ENCODE measurements at regions not wholly inside any gene's neighbourhood (a gene's known extent, or its start where the extent isn't known, plus 50 kb on each side); places are given as distances from the start of the nearest gene placed in this dataset.

GRCh38 chr15:47422881-47423665, 294.2 kb upstream of the SEMA6D start:
- FAIRE-seq (no peak), DNase-seq (ENCODE audit: insufficient read length) (no peak)
- TF ChIP-seq POLR2AphosphoS5 (IDR thresholded peaks at IDR 0.05; ENCODE audit: low read depth, low read length): no peak
- no peak for TF ChIP-seq POLR2A (IDR thresholded peaks at IDR 0.05; ENCODE audit: low read depth, low read length)
- no peak for TF ChIP-seq TAF1 (IDR thresholded peaks at IDR 0.05; ENCODE audit: borderline replicate concordance, low read depth, low read length)

- DNase-seq (ENCODE audit: insufficient read length) (no peak), FAIRE-seq (no peak)
- TF ChIP-seq POLR2AphosphoS5 (IDR thresholded peaks at IDR 0.05; ENCODE audit: low read depth, low read length): no peak
- TF ChIP-seq POLR2A (IDR thresholded peaks at IDR 0.05; ENCODE audit: low read depth, low read length): no peak
- TF ChIP-seq TAF1 (IDR thresholded peaks at IDR 0.05; ENCODE audit: borderline replicate concordance, low read depth, low read length): no peak
Observed at GRCh38 chr15:47427463-47427862, 289.8 kb upstream of the SEMA6D start.

- TF ChIP-seq TAF1 (IDR thresholded peaks at IDR 0.05; ENCODE audit: borderline replicate concordance, low read depth, low read length): no peak
- TF ChIP-seq POLR2AphosphoS5 (IDR thresholded peaks at IDR 0.05; ENCODE audit: low read depth, low read length): no peak
- no peak for TF ChIP-seq POLR2A (IDR thresholded peaks at IDR 0.05; ENCODE audit: low read depth, low read length)
- no peak for DNase-seq (ENCODE audit: insufficient read length)
- no peak for FAIRE-seq
Observed at GRCh38 chr15:47429376-47429775, 287.9 kb upstream of the SEMA6D start.

DNA sequence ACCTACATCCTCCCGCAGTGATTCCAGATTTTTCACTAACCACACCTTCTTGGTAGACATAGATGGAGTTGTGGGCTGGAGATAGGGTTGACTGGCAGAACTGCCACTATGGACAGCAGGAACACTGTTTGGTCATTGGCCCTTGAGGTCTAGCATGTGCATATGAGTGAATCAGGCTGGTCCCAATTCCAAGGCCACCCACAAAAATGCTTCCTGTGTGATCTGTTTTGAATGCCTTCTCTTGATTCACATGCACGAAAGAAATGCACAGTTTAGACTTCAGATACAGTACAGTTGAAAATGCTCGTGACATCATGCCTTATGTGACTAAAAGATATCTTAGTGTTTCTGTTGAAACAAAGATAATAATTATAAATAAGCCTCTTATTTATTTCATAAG, 285.8 kb upstream of the SEMA6D start:
- FAIRE-seq (no peak), DNase-seq (ENCODE audit: insufficient read length) (no peak)
- TF ChIP-seq POLR2A (IDR thresholded peaks at IDR 0.05; ENCODE audit: low read depth, low read length) (no peak), TAF1 (IDR thresholded peaks at IDR 0.05; ENCODE audit: borderline replicate concordance, low read depth, low read length) (no peak), POLR2AphosphoS5 (IDR thresholded peaks at IDR 0.05; ENCODE audit: low read depth, low read length) (no peak)

- no peak for TF ChIP-seq POLR2A (IDR thresholded peaks at IDR 0.05; ENCODE audit: low read depth, low read length)
- TF ChIP-seq POLR2AphosphoS5 (IDR thresholded peaks at IDR 0.05; ENCODE audit: low read depth, low read length): no peak
- no peak for TF ChIP-seq TAF1 (IDR thresholded peaks at IDR 0.05; ENCODE audit: borderline replicate concordance, low read depth, low read length)
- DNase-seq (ENCODE audit: insufficient read length): no peak
- FAIRE-seq: no peak
Observed at GRCh38 chr15:47432826-47433225, 284.5 kb upstream of the SEMA6D start.

- FAIRE-seq: no peak
- DNase-seq (ENCODE audit: insufficient read length): no peak
- TF ChIP-seq POLR2A (IDR thresholded peaks at IDR 0.05; ENCODE audit: low read depth, low read length): no peak
- TF ChIP-seq TAF1 (IDR thresholded peaks at IDR 0.05; ENCODE audit: borderline replicate concordance, low read depth, low read length): no peak
- no peak for TF ChIP-seq POLR2AphosphoS5 (IDR thresholded peaks at IDR 0.05; ENCODE audit: low read depth, low read length)
Observed at GRCh38 chr15:47434596-47434995, 282.7 kb upstream of the SEMA6D start.

GRCh38 chr15:47437491-47437890, 279.8 kb upstream of the SEMA6D start:
- FAIRE-seq (no peak), DNase-seq (ENCODE audit: insufficient read length) (no peak)
- TF ChIP-seq POLR2A (IDR thresholded peaks at IDR 0.05; ENCODE audit: low read depth, low read length) (no peak), POLR2AphosphoS5 (IDR thresholded peaks at IDR 0.05; ENCODE audit: low read depth, low read length) (no peak), TAF1 (IDR thresholded peaks at IDR 0.05; ENCODE audit: borderline replicate concordance, low read depth, low read length) (no peak)

DNA sequence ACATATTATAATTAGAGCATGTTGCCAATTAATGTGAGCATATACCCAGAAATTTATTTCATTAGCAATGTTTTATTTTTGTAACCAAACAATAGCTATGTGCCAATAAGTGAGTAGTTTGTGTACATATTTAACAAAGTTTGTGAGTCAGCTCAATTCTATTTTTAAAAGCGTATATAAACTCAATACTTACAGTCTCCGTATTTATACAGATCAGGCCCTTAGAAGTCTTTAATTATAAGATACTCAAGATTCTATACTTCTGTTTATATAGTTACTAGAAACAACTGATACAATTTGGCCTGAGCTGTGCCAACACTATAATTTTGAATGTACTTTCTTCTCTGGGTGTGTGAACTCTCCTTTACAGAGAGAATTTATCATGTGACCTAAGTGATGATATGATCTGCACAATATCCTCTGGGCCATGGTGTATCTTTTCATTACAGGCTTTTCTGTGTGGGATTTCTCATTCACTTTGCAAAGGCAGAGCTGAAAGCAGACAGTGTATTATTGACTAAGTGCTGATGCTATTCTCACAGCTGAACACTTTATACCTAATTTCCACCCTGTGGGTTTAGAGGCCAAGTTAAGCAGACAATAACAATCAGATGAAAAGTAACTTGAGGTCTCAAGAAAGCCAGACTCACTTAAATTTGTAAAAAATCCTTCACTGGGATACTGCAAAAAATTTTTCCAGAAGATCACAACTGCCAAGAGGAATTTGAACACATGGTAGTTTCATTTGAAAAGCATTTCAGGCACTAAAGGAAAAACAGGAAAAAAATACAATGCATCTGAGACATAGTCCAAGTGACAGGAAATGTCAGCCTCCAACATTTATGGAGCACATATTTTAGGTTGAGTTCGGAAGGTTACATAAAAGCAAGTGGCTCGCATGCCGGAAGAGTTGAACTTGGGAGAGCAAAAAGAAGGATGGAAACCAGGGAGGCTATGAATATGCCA, 277.9 kb upstream of the SEMA6D start:
- no peak for FAIRE-seq
- no peak for TF ChIP-seq POLR2AphosphoS5 (IDR thresholded peaks at IDR 0.05; ENCODE audit: low read depth, low read length)
- no peak for TF ChIP-seq POLR2A (IDR thresholded peaks at IDR 0.05; ENCODE audit: low read depth, low read length)
- TF ChIP-seq TAF1 (IDR thresholded peaks at IDR 0.05; ENCODE audit: borderline replicate concordance, low read depth, low read length): no peak
- no peak for DNase-seq (ENCODE audit: insufficient read length)

DNA sequence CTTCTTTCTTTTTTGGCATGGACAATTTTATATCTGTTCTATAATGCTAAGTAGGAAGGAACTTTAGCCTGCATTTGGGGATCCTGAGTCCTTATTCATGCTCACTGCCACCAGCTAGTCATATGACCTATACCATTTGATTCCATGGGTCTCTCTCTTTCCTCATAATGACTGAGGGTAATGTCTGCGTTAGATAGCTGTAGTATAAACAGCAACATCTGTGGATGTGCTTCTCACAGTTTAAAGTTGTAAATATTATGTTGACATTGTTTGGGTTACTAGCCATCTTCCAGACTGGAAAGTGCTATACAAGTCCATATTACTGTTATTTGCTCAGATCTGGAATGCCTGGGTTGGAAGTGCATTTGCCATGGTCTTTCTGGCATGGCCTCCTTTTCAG, 274.9 kb upstream of the SEMA6D start:
- TF ChIP-seq POLR2A (IDR thresholded peaks at IDR 0.05; ENCODE audit: low read depth, low read length): no peak
- no peak for TF ChIP-seq TAF1 (IDR thresholded peaks at IDR 0.05; ENCODE audit: borderline replicate concordance, low read depth, low read length)
- no peak for TF ChIP-seq POLR2AphosphoS5 (IDR thresholded peaks at IDR 0.05; ENCODE audit: low read depth, low read length)
- no peak for FAIRE-seq
- DNase-seq (ENCODE audit: insufficient read length): no peak

DNA sequence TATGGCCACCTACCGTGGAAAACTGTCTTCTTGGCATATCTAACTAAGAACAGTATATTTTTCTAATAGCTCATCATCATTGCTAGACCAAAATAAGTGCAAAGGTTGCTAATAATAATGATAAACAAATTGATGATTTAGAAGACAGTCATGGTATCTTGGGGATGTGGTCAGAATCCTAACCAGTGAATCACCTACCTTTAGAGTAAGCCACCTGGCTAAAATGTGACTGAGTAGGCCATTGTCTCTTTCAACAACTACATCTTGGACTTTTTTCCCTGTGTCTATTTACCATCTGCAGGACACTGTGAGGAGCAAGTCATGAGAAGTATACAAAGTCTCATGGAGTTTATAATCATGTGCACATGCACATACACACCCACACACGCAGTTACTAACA, 273.5 kb upstream of the SEMA6D start:
- FAIRE-seq (no peak), DNase-seq (ENCODE audit: insufficient read length) (no peak)
- TF ChIP-seq POLR2A (IDR thresholded peaks at IDR 0.05; ENCODE audit: low read depth, low read length) (no peak), POLR2AphosphoS5 (IDR thresholded peaks at IDR 0.05; ENCODE audit: low read depth, low read length) (no peak), TAF1 (IDR thresholded peaks at IDR 0.05; ENCODE audit: borderline replicate concordance, low read depth, low read length) (no peak)

GRCh38 chr15:47445723-47446392, 271.4 kb upstream of the SEMA6D start:
- DNase-seq (ENCODE audit: insufficient read length) (no peak), FAIRE-seq (no peak)
- TF ChIP-seq TAF1 (IDR thresholded peaks at IDR 0.05; ENCODE audit: borderline replicate concordance, low read depth, low read length) (no peak), POLR2A (IDR thresholded peaks at IDR 0.05; ENCODE audit: low read depth, low read length) (no peak)

All from GM12892 (cell line).